ENCODE measurements at regions not wholly inside any gene's neighbourhood (a gene's known extent, or its start where the extent isn't known, plus 50 kb on each side); places are given as distances from the start of the nearest gene placed in this dataset.
"Not testable (repeated sequence)": the region's sequence is repeated elsewhere in the genome, so short reads cannot be mapped to it uniquely, and the experiment has no call there.

- H3K4me3 Mint-ChIP-seq: no peak overlapping the region
- peaks cover 15% of the 10 kb centered on the region for H3K9me3 Mint-ChIP-seq (ENCODE audit: low read depth)
- ATAC-seq (no peak), DNase-seq (no peak)
- intact Hi-C loops (cut with DNase I, micrococcal nuclease): no loop called here
- no peaks in the 10 kb centered on the region for H3K36me3 Mint-ChIP-seq (ENCODE audit: low read depth)
- no peaks in the 10 kb centered on the region for H3K27me3 Mint-ChIP-seq
- ChIA-PET POLR2A (no interaction called here), CTCF (interaction anchor here (0.8 kb wide), 1 partner anchor 921 kb away, joined by 3 read pairs; no protein-coding TSS in a partner anchor)
- H3K27ac Mint-ChIP-seq: no peak overlapping the region
- no peaks in the 10 kb centered on the region for H3K4me1 Mint-ChIP-seq
Observed at GRCh38 chr14:82911930-82912329, 1378.3 kb upstream of the SEL1L start.

GRCh38 chr14:82913396-82913795 lies 1379.7 kb upstream of the SEL1L start:
- ChIA-PET POLR2A (no interaction called here), CTCF (no interaction called here)
- H3K9me3 Mint-ChIP-seq (ENCODE audit: low read depth): peaks cover 13% of the 10 kb centered on the region
- H3K4me3 Mint-ChIP-seq: no peak overlapping the region
- intact Hi-C loops (cut with DNase I, micrococcal nuclease): no loop called here
- no peaks in the 10 kb centered on the region for H3K4me1 Mint-ChIP-seq
- DNase-seq (no peak), ATAC-seq (no peak)
- H3K27me3 Mint-ChIP-seq: no peaks in the 10 kb centered on the region
- H3K36me3 Mint-ChIP-seq (ENCODE audit: low read depth): no peaks in the 10 kb centered on the region
- H3K27ac Mint-ChIP-seq: no peak overlapping the region

GRCh38 chr14:82915381-82915780 lies 1381.7 kb upstream of the SEL1L start:
- no peak for ATAC-seq
- ChIA-PET POLR2A (no interaction called here), CTCF (no interaction called here)
- H3K9me3 Mint-ChIP-seq (ENCODE audit: low read depth): peaks cover 12% of the 10 kb centered on the region
- no peak overlapping the region for H3K4me3 Mint-ChIP-seq
- H3K4me1 Mint-ChIP-seq: no peaks in the 10 kb centered on the region
- H3K36me3 Mint-ChIP-seq (ENCODE audit: low read depth): no peaks in the 10 kb centered on the region
- intact Hi-C loops (cut with DNase I, micrococcal nuclease): no loop called here
- H3K27me3 Mint-ChIP-seq: no peaks in the 10 kb centered on the region
- no peak overlapping the region for H3K27ac Mint-ChIP-seq
- no peak for DNase-seq

- no peaks in the 10 kb centered on the region for H3K36me3 Mint-ChIP-seq (ENCODE audit: low read depth)
- ChIA-PET CTCF (no interaction called here), POLR2A (no interaction called here)
- ATAC-seq (no peak), DNase-seq (no peak)
- no peaks in the 10 kb centered on the region for H3K4me1 Mint-ChIP-seq
- no peak overlapping the region for H3K4me3 Mint-ChIP-seq
- no peaks in the 10 kb centered on the region for H3K27me3 Mint-ChIP-seq
- intact Hi-C loops (cut with DNase I, micrococcal nuclease): no loop called here
- peaks cover 9% of the 10 kb centered on the region for H3K9me3 Mint-ChIP-seq (ENCODE audit: low read depth)
- H3K27ac Mint-ChIP-seq: no peak overlapping the region
Observed at GRCh38 chr14:82935691-82936090, 1402.0 kb upstream of the SEL1L start.

- Mint-ChIP-seq H3K27me3 (no peaks in the 10 kb centered on the region), H3K4me1 (no peaks in the 10 kb centered on the region), H3K36me3 (ENCODE audit: low read depth) (no peaks in the 10 kb centered on the region), H3K4me3 (no peak overlapping the region), H3K9me3 (ENCODE audit: low read depth) (peaks cover 12% of the 10 kb centered on the region), H3K27ac (no peak overlapping the region)
- ATAC-seq (no peak), DNase-seq (no peak)
- CTCF ChIA-PET: no interaction called here
- intact Hi-C loops (cut with DNase I, micrococcal nuclease): no loop called here
- POLR2A ChIA-PET: no interaction called here
Observed at GRCh38 chr14:82951171-82951570, 1417.5 kb upstream of the SEL1L start.

GRCh38 chr14:82963756-82964155 lies 1430.1 kb upstream of the SEL1L start:
- ChIA-PET CTCF (no interaction called here), POLR2A (no interaction called here)
- H3K9me3 Mint-ChIP-seq (ENCODE audit: low read depth): peaks cover 18% of the 10 kb centered on the region
- no peak for DNase-seq
- no peak overlapping the region for H3K4me3 Mint-ChIP-seq
- H3K36me3 Mint-ChIP-seq (ENCODE audit: low read depth): no peaks in the 10 kb centered on the region
- H3K27me3 Mint-ChIP-seq: no peaks in the 10 kb centered on the region
- no peak overlapping the region for H3K27ac Mint-ChIP-seq
- intact Hi-C loops (cut with DNase I, micrococcal nuclease): no loop called here
- ATAC-seq: no peak
- no peaks in the 10 kb centered on the region for H3K4me1 Mint-ChIP-seq

- Mint-ChIP-seq H3K4me3 (no peak overlapping the region), H3K27me3 (no peaks in the 10 kb centered on the region), H3K9me3 (ENCODE audit: low read depth) (peaks cover 7% of the 10 kb centered on the region), H3K27ac (no peak overlapping the region), H3K4me1 (no peaks in the 10 kb centered on the region), H3K36me3 (ENCODE audit: low read depth) (no peaks in the 10 kb centered on the region)
- ATAC-seq (no peak), DNase-seq (no peak)
- POLR2A ChIA-PET: no interaction called here
- CTCF ChIA-PET: no interaction called here
- intact Hi-C loops (cut with DNase I, micrococcal nuclease): no loop called here
Observed at GRCh38 chr14:82987502-82988124, 1454.0 kb upstream of the SEL1L start.

GRCh38 chr14:82994547-82994946 lies 1460.9 kb upstream of the SEL1L start:
- DNase-seq; H3K27me3 Mint-ChIP-seq; ATAC-seq; H3K36me3 Mint-ChIP-seq (ENCODE audit: low read depth); H3K9me3 Mint-ChIP-seq (ENCODE audit: low read depth); H3K27ac Mint-ChIP-seq; POLR2A ChIA-PET; H3K4me3 Mint-ChIP-seq; H3K4me1 Mint-ChIP-seq; intact Hi-C loops (cut with DNase I, micrococcal nuclease): not testable (repeated sequence)
- CTCF ChIA-PET: interaction anchor here (1.1 kb wide), 1 partner anchor 9 kb away, joined by 3 read pairs; no protein-coding TSS in a partner anchor

GRCh38 chr14:82999802-83000201 lies 1466.1 kb upstream of the SEL1L start:
- DNase-seq: no peak
- peaks cover 9% of the 10 kb centered on the region for H3K9me3 Mint-ChIP-seq (ENCODE audit: low read depth)
- H3K4me1 Mint-ChIP-seq: no peaks in the 10 kb centered on the region
- no peaks in the 10 kb centered on the region for H3K36me3 Mint-ChIP-seq (ENCODE audit: low read depth)
- H3K27me3 Mint-ChIP-seq: no peaks in the 10 kb centered on the region
- H3K4me3 Mint-ChIP-seq: no peak overlapping the region
- no peak overlapping the region for H3K27ac Mint-ChIP-seq
- CTCF ChIA-PET: no interaction called here
- intact Hi-C loops (cut with DNase I, micrococcal nuclease): no loop called here
- no peak for ATAC-seq
- POLR2A ChIA-PET: no interaction called here

- no peak overlapping the region for H3K27ac Mint-ChIP-seq
- H3K36me3 Mint-ChIP-seq (ENCODE audit: low read depth): no peaks in the 10 kb centered on the region
- ChIA-PET POLR2A (no interaction called here), CTCF (no interaction called here)
- H3K4me3 Mint-ChIP-seq: no peak overlapping the region
- H3K27me3 Mint-ChIP-seq: no peaks in the 10 kb centered on the region
- no peaks in the 10 kb centered on the region for H3K4me1 Mint-ChIP-seq
- ATAC-seq: no peak
- intact Hi-C loops (cut with DNase I, micrococcal nuclease): no loop called here
- DNase-seq: no peak
- H3K9me3 Mint-ChIP-seq (ENCODE audit: low read depth): peaks cover 22% of the 10 kb centered on the region
Observed at GRCh38 chr14:83004456-83005006, 1470.9 kb upstream of the SEL1L start.

GRCh38 chr14:83006121-83006670 lies 1472.5 kb upstream of the SEL1L start:
- POLR2A ChIA-PET: no interaction called here

GRCh38 chr14:83007052-83007451 lies 1473.4 kb upstream of the SEL1L start:
- DNase-seq; H3K27ac Mint-ChIP-seq; ATAC-seq; H3K36me3 Mint-ChIP-seq (ENCODE audit: low read depth); intact Hi-C loops (cut with DNase I, micrococcal nuclease); POLR2A ChIA-PET; CTCF ChIA-PET; H3K4me1 Mint-ChIP-seq; H3K4me3 Mint-ChIP-seq; H3K27me3 Mint-ChIP-seq: not testable (repeated sequence)
- peaks cover 28% of the 10 kb centered on the region for H3K9me3 Mint-ChIP-seq (ENCODE audit: low read depth)

More at GRCh38 chr14:83006121-83006670, 1472.5 kb upstream of the SEL1L start:
- Mint-ChIP-seq H3K9me3 (ENCODE audit: low read depth) (peaks cover 27% of the 10 kb centered on the region), H3K27me3 (no peaks in the 10 kb centered on the region), H3K4me1 (no peaks in the 10 kb centered on the region), H3K4me3 (no peak overlapping the region), H3K36me3 (ENCODE audit: low read depth) (no peaks in the 10 kb centered on the region), H3K27ac (no peak overlapping the region)
- intact Hi-C loops (cut with DNase I, micrococcal nuclease): no loop called here
- no peak for DNase-seq
- ATAC-seq: no peak
- CTCF ChIA-PET: no interaction called here
